ENCODE measurements at regions not wholly inside any gene's neighbourhood (a gene's known extent, or its start where the extent isn't known, plus 50 kb on each side); places are given as distances from the start of the nearest gene placed in this dataset.

- no peak for DNase-seq
These were observed 557.2 kb downstream of the TUSC7 start for GRCh38 chr3:117266806-117267205.

GRCh38 chr3:117268318-117268717 lies 558.7 kb downstream of the TUSC7 start:
- no peak for DNase-seq

GRCh38 chr3:117272274-117272673 lies 562.7 kb downstream of the TUSC7 start:
- DNase-seq, result no peak

- no peak for DNase-seq
These were observed 563.4 kb downstream of the TUSC7 start for GRCh38 chr3:117272876-117273523.

- no peak for DNase-seq
These were observed 568.2 kb downstream of the TUSC7 start for GRCh38 chr3:117277816-117278215.

- DNase-seq, result no peak
These were observed 569.0 kb downstream of the TUSC7 start for GRCh38 chr3:117278424-117279190.

GRCh38 chr3:117281371-117281770 lies 571.8 kb downstream of the TUSC7 start:
- DNase-seq, result no peak

GRCh38 chr3:117282566-117282965 lies 573.0 kb downstream of the TUSC7 start:
- no peak for DNase-seq

- no peak for DNase-seq
These were observed 576.2 kb downstream of the TUSC7 start for GRCh38 chr3:117285737-117286136.

GRCh38 chr3:117286488-117286887 lies 576.9 kb downstream of the TUSC7 start:
- no peak for DNase-seq

- no peak for DNase-seq
These were observed 578.0 kb downstream of the TUSC7 start for GRCh38 chr3:117287602-117288001.

- DNase-seq, result no peak
These were observed 581.9 kb downstream of the TUSC7 start for GRCh38 chr3:117291476-117291875.

- DNase-seq, result no peak
These were observed 587.5 kb downstream of the TUSC7 start for GRCh38 chr3:117297065-117297464.

- DNase-seq, result no peak
These were observed 588.0 kb downstream of the TUSC7 start for GRCh38 chr3:117297541-117297940.

GRCh38 chr3:117298273-117298672 lies 588.7 kb downstream of the TUSC7 start:
- no peak for DNase-seq

GRCh38 chr3:117302428-117302827 lies 592.8 kb downstream of the TUSC7 start:
- no peak for DNase-seq

- DNase-seq, result no peak
These were observed 593.9 kb downstream of the TUSC7 start for GRCh38 chr3:117303443-117303842.

- DNase-seq, result no peak
These were observed 595.1 kb downstream of the TUSC7 start for GRCh38 chr3:117304681-117305080.

GRCh38 chr3:117305681-117306080 lies 596.1 kb downstream of the TUSC7 start:
- no peak for DNase-seq

- DNase-seq, result no peak
These were observed 596.7 kb downstream of the TUSC7 start for GRCh38 chr3:117306299-117306698.

- no peak for DNase-seq
These were observed 598.8 kb downstream of the TUSC7 start for GRCh38 chr3:117308353-117308752.

GRCh38 chr3:117308756-117309155 lies 599.2 kb downstream of the TUSC7 start:
- DNase-seq, result no peak

GRCh38 chr3:117310536-117310935 lies 601.0 kb downstream of the TUSC7 start:
- DNase-seq, result no peak

GRCh38 chr3:117314441-117315150 lies 605.0 kb downstream of the TUSC7 start:
- no peak for DNase-seq
